OCI-M1 (cell line): ENCODE measurements at regions not wholly inside any gene's neighbourhood (a gene's known extent, or its start where the extent isn't known, plus 50 kb on each side); places are given as distances from the start of the nearest gene placed in this dataset.

ENCODE experiments used
- DNase-seq: peaks from one replicate; lab custom pipeline; 2025; lab: John Stamatoyannopoulos, UW

- DNase-seq = no peak
Observed at GRCh38 chr5:143693651-143694252, 118.2 kb upstream of the HMHB1 start.

- DNase-seq = no peak
Observed at GRCh38 chr5:143692342-143692741, 119.6 kb upstream of the HMHB1 start.

GRCh38 chr5:143691945-143692290, 120.0 kb upstream of the HMHB1 start:
- DNase-seq = no peak

- no peak for DNase-seq
Observed at GRCh38 chr5:143691287-143691944, 120.5 kb upstream of the HMHB1 start.

DNA sequence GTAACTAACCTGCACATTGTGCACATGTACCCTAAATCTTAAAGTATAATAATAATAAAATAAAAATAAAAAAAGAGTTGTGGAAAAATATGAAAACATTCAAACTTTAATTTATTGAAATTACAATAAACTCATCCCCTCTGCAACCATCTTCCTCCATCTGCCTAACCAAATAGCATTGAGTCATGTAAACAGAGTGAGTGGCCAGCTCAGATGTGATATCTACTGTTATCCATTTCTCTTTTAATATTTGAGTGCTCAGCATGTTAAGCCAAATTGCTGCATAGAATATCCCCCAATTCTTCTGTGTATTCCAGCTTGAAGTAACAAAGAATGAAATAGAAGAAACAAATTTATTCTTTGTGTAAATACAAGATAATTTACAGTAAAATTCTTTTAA, 124.4 kb upstream of the HMHB1 start:
- DNase-seq = no peak

DNA sequence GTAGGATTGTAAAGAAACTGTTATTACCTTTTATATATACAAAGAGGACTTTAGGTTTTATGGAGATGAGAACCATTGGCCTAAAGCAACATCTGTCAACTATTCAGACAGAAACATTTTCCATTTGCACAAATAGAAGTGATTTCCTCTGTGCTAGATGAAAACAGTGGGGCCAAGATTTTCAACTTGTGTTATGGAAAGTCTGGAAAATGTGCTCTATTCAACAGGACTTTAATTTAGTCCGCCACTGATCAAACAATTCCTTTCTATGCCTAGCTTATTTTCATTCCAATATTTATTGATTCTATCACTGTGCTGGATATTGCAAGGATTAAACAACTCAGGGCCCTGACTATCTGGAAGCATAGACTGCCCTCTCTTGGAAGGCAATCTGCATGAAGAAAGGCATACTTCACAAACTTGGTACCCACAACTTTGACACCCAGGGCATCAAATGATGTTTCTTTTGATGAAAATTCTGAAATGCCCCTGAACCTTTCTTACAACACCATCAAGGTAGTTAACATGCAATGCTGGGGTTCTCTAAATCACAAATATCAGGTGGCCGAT, 126.6 kb upstream of the HMHB1 start:
- no peak for DNase-seq

DNA sequence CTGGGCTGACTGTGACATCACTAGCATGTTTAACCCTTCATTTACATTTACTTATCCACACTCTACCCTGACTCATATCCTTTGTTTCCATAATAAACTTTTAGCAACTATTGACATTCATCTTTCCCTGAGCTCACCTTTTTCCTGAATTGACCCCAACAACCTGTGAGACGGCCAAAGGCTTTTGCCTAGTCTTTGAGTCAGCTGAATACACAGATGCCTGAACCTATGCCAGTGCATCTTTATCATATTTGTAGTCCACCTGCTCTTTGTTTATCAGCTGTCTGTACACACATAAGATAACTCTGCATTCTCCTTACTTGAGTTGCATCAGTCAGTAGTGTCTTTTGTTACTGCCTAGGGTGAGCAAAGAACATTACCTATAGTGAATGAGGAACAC, 128.5 kb upstream of the HMHB1 start:
- no peak for DNase-seq

GRCh38 chr5:143682929-143683386, 129.0 kb upstream of the HMHB1 start:
- DNase-seq = no peak

- DNase-seq = no peak
Observed at GRCh38 chr5:143682246-143682905, 129.6 kb upstream of the HMHB1 start.

DNA sequence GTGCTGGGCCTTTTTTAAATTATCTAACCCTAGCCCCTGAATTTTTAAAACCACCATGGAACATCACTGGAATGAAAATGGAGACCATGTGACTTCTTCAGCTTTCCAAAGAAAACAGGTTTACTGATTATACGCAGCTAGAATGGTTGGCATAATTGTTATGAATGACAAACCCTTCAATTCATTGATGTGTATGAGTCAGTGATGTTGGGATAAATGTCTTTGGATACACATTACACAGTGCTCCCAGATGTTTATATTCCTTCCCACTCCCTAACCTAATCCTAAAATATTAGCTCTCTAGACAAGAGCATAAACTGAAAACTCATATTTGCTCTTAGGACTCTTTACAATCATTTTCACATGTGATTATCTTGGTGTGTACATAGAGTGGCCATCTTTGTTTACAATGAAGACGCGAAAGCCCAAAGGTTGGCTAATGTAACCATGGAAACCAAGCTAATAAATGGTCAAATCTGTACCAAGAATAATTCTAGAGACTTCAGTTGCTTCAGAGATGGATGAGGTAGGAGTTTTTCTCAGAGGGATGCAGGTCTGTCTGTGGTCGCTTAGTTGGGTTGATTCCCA, 131.2 kb upstream of the HMHB1 start:
- DNase-seq = no peak

GRCh38 chr5:143679777-143680176, 132.2 kb upstream of the HMHB1 start:
- DNase-seq = peak; percentile 7

GRCh38 chr5:143678148-143678905, 133.6 kb upstream of the HMHB1 start:
- DNase-seq = no peak

DNA sequence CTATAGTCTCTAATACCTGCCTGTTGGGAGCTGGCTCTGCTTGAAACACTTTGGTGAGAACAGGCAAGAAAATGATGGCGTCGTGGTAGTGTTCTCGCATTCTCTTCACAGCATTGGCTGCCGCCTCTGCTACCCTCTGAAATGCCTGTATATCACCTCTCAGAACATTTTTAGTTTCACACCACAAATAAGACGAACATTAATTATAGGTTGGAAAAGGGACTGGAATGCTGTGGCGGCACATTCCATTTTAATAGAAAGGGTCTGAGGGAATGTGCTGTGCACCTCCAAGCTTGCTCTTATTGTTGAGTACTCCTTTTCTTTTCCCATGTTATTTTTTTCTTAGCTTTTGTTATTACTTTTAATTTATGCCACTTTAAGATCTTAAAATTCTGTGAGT, 134.6 kb upstream of the HMHB1 start:
- no peak for DNase-seq

DNA sequence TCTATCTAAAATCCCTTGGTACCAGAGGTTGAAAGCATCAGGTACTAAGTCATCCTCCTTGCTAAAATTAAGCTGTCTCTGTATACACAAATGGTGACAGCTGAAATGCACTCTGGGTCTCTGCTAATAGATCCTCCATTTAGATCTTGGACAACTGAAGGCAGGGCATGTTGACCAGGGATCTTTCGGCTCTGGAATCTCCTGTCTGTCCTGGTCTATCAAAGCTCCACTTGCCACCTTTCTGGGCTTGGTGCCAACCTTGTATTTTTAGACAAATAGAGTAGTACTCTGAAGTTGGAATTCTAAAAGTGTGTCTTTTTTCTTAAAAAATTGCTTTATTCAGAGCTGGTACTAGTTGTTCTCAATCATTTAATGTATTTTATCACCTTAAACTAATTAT, 135.2 kb upstream of the HMHB1 start:
- no peak for DNase-seq

DNA sequence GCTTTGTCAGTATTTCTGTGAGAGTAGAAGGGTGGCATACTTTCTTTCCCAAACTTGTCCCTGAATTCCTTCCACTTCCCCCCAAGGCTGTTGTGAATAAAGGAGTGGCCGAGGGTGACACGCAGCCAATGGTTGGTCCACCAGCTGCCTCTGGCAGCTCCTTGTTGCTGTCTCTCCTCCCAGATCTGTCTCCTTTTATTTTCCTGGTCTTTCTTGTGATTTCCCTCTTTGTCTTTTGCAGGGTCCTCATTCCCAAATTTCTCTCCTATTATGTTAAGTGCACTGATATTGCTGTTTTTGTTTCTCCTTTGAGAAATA, 137.5 kb upstream of the HMHB1 start:
- DNase-seq = no peak

DNA sequence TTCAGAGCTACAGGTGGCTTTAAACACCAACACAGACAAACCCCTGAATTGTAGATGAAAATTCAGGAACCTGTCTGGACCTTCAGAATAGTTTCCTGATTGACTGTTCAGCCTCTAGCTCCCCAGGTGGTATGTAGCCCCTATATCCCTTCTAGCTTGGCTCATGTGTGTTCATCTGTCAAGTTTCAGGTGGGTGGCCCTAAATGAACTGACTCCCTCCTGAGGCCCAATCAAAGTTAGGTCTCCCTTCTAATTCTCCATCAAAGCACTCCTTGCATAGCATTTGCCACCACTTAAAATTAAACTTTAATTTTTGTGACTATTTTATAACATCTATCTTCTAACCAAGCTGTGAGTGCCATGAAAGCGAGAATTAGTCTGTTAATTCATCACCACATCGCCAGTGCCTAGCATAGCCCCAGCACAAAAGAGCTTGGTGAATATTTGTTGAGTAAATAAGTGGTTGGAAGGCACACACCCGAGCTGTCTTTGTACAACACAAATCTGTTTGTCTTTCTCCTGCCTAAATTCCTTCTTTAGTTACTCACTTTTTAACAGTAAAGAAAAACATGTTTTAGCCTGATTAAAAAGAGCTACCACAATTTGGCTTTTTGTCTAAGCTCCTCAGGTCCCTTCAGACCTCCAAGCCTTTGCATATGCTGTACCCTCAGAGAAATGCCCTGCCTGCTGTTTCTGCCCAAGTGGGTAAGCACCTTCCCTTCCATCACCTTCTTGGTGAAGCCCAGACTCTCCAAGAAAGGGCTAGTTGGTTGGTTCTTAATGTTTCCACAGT, 138.1 kb upstream of the HMHB1 start:
- no peak for DNase-seq

GRCh38 chr5:143672806-143673205, 139.2 kb upstream of the HMHB1 start:
- DNase-seq = no peak

DNA sequence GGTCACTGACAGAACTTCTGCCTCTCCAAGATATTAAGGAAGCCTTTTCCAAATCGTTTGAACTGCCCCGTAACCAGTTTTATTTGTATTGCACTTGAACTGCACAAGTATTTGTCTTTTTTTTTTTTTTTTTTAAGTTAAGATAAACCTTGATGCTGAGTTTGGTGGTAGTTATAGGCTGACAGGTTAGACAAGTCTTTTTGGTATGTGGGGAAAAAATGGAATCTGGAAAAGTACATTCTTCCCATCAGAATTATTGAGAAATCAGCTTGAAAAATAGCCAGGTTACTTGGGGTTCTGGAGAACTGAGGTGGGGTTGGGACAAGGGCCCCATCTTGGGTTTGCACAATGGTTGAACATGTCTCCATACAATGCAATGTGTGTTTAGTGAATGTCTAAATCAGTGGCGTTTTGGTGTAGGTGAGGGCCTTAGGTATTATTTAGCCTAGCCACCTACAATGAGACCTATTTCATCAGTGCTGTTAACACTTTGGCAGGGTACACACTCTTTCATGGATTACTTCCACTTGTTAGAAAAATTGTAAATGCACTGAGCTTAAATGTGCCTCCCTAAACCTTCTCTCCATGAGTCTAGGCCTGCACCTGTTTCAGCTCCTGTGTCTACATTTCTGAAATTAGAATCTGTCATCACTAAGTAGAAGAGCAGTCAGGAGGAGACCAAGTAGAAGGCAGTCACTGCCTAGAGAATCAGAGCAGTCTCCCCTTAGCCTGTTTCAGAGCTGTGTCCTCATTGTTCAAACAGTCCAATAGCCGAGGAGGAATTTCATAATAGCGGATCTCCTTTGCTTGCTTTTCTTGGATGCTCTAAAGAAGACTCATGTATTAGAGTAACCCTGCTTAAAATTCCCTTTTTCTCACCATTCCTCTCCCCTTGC, 140.0 kb upstream of the HMHB1 start:
- no peak for DNase-seq

GRCh38 chr5:143671021-143671420, 140.9 kb upstream of the HMHB1 start:
- no peak for DNase-seq

DNA sequence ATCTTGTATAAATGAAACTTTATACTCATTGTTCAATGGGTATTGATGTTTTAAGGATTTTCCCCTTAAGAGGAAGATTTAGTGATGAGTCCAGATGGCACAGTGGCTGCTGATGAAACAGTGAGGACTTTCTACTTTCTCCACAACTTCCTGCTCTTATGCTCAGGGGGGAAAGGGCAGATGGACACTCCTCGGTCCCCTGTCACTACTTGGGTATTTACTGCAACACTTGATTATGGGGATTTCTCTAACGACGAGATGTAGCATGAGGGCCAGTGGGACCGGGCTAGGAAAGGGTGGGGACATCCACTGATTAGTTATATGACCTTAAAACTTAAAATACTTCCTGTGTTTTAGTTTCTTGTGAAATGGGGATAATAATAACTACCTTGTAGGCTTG, 146.1 kb upstream of the HMHB1 start:
- DNase-seq = no peak
